Myocyte (in vitro differentiated cells): ENCODE measurements at regions not wholly inside any gene's neighbourhood (a gene's known extent, or its start where the extent isn't known, plus 50 kb on each side); places are given as distances from the start of the nearest gene placed in this dataset.

Experiments used
- DNase-seq: peaks from one replicate; pipeline ENCODE4 v3.0.0-alpha.2; 2012; ENCODE audit warnings: low read depth

GRCh38 chr4:133891011-133891410 is 310.6 kb downstream of the PABPC4L start:
- DNase-seq: no peak

- DNase-seq: no peak
These were observed 313.9 kb downstream of the PABPC4L start for GRCh38 chr4:133887723-133888122.

GRCh38 chr4:133869486-133869885 is 332.1 kb downstream of the PABPC4L start:
- no peak for DNase-seq

- DNase-seq: peak; percentile 69
These were observed 332.7 kb downstream of the PABPC4L start for GRCh38 chr4:133868856-133869255.

GRCh38 chr4:133866328-133866699 is 335.3 kb downstream of the PABPC4L start:
- DNase-seq: peak; percentile 60

- peak; percentile 97 for DNase-seq
These were observed 335.8 kb downstream of the PABPC4L start for GRCh38 chr4:133865612-133866327.

- no peak for DNase-seq
These were observed 338.4 kb downstream of the PABPC4L start for GRCh38 chr4:133863153-133863552.

- no peak for DNase-seq
These were observed 344.7 kb downstream of the PABPC4L start for GRCh38 chr4:133856731-133857355.

GRCh38 chr4:133855001-133855400 is 346.6 kb downstream of the PABPC4L start:
- DNase-seq: no peak

- no peak for DNase-seq
These were observed 362.3 kb downstream of the PABPC4L start for GRCh38 chr4:133839326-133839725.

GRCh38 chr4:133823177-133823576 is 378.4 kb downstream of the PABPC4L start:
- no peak for DNase-seq

- no peak for DNase-seq
These were observed 388.6 kb downstream of the PABPC4L start for GRCh38 chr4:133812954-133813353.

- no peak for DNase-seq
These were observed 389.4 kb downstream of the PABPC4L start for GRCh38 chr4:133812236-133812635.

GRCh38 chr4:133808151-133808550 is 393.4 kb downstream of the PABPC4L start:
- DNase-seq: peak; percentile 83

- DNase-seq: no peak
These were observed 398.2 kb downstream of the PABPC4L start for GRCh38 chr4:133803341-133803740.

- DNase-seq: no peak
These were observed 399.0 kb downstream of the PABPC4L start for GRCh38 chr4:133802359-133803140.

GRCh38 chr4:133801883-133802282 is 399.7 kb downstream of the PABPC4L start:
- DNase-seq: no peak

GRCh38 chr4:133800966-133801365 is 400.6 kb downstream of the PABPC4L start:
- DNase-seq: no peak

GRCh38 chr4:133799717-133800315 is 401.8 kb downstream of the PABPC4L start:
- no peak for DNase-seq

GRCh38 chr4:133777661-133778060 is 423.9 kb downstream of the PABPC4L start:
- no peak for DNase-seq

GRCh38 chr4:133776961-133777360 is 424.6 kb downstream of the PABPC4L start:
- no peak for DNase-seq

GRCh38 chr4:133776503-133776902 is 425.1 kb downstream of the PABPC4L start:
- DNase-seq: no peak
